Colonic mucosa (tissue), 4 donors: ENCODE measurements at regions not wholly inside any gene's neighbourhood (a gene's known extent, or its start where the extent isn't known, plus 50 kb on each side); places are given as distances from the start of the nearest gene placed in this dataset.

ENCODE experiments used
- DNase-seq: peaks from one replicate; pipeline ENCODE4 v3.0.0-alpha.2; 2020
- H3K27ac ChIP-seq: fragments of 200-600 bp; one replicate; pipeline ENCODE4 v1.8.0; 2021
- H3K27me3 ChIP-seq: fragments of 200-600 bp; one replicate; pipeline ENCODE4 v1.8.0; 2021
- H3K36me3 ChIP-seq: fragments of 200-600 bp; one replicate; pipeline ENCODE4 v1.8.0; 2021
- H3K4me1 ChIP-seq: fragments of 200-600 bp; one replicate; pipeline ENCODE4 v1.8.0; 2021; ENCODE audit warnings: mild to moderate bottlenecking
- H3K4me3 ChIP-seq: fragments of 200-600 bp; one replicate; pipeline ENCODE4 v1.8.0; 2021
- H3K9ac ChIP-seq, 2 donors: one replicate each; pipeline ENCODE4 v1.7.0; 2013; ENCODE audit warnings: control low read depth in 2 of 2, low read depth in 2 of 2, low read length in 2 of 2
- H3K9me3 ChIP-seq: fragments of 200-600 bp; one replicate; pipeline ENCODE4 v1.8.0; 2021
- CTCF ChIP-seq: fragments of 200-600 bp; IDR thresholded peaks from one replicate; pipeline ENCODE4 v1.8.0; 2022; ENCODE audit warnings: antibody characterized with exemption, mild to moderate bottlenecking
- intact Hi-C: fragments of 100-400 bp; cut with DNase I; formaldehyde crosslinking; loops from one replicate; pipeline ENCODE4 v1.14.1; 2022
- donor health status: healthy.
- donor health status: DM: no; HTN: no; CAD: no.
- donor health status: DM: no; HTN: no; CAD: no.

- no peak overlapping the region for H3K9ac ChIP-seq
- no peak for TF ChIP-seq CTCF
- H3K36me3 ChIP-seq = no peaks in the 10 kb centered on the region
- H3K27ac ChIP-seq = no peak overlapping the region
- no peak for DNase-seq
- no peak overlapping the region for H3K4me3 ChIP-seq
- no peaks in the 10 kb centered on the region for H3K27me3 ChIP-seq
- no peaks in the 10 kb centered on the region for H3K9me3 ChIP-seq
- H3K4me1 ChIP-seq = no peaks in the 10 kb centered on the region
- intact Hi-C loops = no loop called here
These were observed 172.6 kb upstream of the LUZP2 start for GRCh38 chr11:24324211-24324610.

GRCh38 chr11:24344222-24344621 lies 152.6 kb upstream of the LUZP2 start:
- intact Hi-C loops = no loop called here
- Histone ChIP-seq H3K36me3 (no peaks in the 10 kb centered on the region), H3K9ac (no peak overlapping the region), H3K27ac (no peak overlapping the region), H3K9me3 (no peaks in the 10 kb centered on the region), H3K4me1 (no peaks in the 10 kb centered on the region), H3K4me3 (no peak overlapping the region), H3K27me3 (no peaks in the 10 kb centered on the region)
- no peak for TF ChIP-seq CTCF
- DNase-seq = no peak

GRCh38 chr11:24348908-24349307 lies 147.9 kb upstream of the LUZP2 start:
- intact Hi-C loops = no loop called here
- Histone ChIP-seq H3K27ac (no peak overlapping the region), H3K27me3 (no peaks in the 10 kb centered on the region), H3K9ac (no peak overlapping the region), H3K4me1 (no peaks in the 10 kb centered on the region), H3K36me3 (no peaks in the 10 kb centered on the region), H3K4me3 (no peak overlapping the region), H3K9me3 (no peaks in the 10 kb centered on the region)
- no peak for TF ChIP-seq CTCF
- DNase-seq = no peak

GRCh38 chr11:24351179-24351578 lies 145.7 kb upstream of the LUZP2 start:
- no peak for TF ChIP-seq CTCF
- H3K4me3 ChIP-seq = no peak overlapping the region
- no peak overlapping the region for H3K27ac ChIP-seq
- H3K9ac ChIP-seq = no peak overlapping the region
- no peak for DNase-seq
- H3K4me1 ChIP-seq = no peaks in the 10 kb centered on the region
- H3K36me3 ChIP-seq = no peaks in the 10 kb centered on the region
- no peaks in the 10 kb centered on the region for H3K9me3 ChIP-seq
- no peaks in the 10 kb centered on the region for H3K27me3 ChIP-seq
- intact Hi-C loops = no loop called here

- Histone ChIP-seq H3K27ac (no peak overlapping the region), H3K4me1 (no peaks in the 10 kb centered on the region)
- intact Hi-C loops = no loop called here
These were observed 140.4 kb upstream of the LUZP2 start for GRCh38 chr11:24356501-24356900.

More at GRCh38 chr11:24356501-24356900, 140.4 kb upstream of the LUZP2 start:
- no peak for DNase-seq
- H3K4me3 ChIP-seq = no peak overlapping the region
- H3K9me3 ChIP-seq = no peaks in the 10 kb centered on the region
- H3K36me3 ChIP-seq = no peaks in the 10 kb centered on the region
- no peak overlapping the region for H3K9ac ChIP-seq
- no peaks in the 10 kb centered on the region for H3K27me3 ChIP-seq
- TF ChIP-seq CTCF = no peak
